Prostate gland (tissue), 2 donors: ENCODE measurements at regions not wholly inside any gene's neighbourhood (a gene's known extent, or its start where the extent isn't known, plus 50 kb on each side); places are given as distances from the start of the nearest gene placed in this dataset.

ENCODE experiments used
- CTCF ChIP-seq, 4 experiments: fragments of 200-600 bp in 2 of 4; fragments of 450-650 bp in 2 of 4; sonication (generic) in 2 of 4; IDR thresholded peaks; 1 replicate in 3 of 4; 2 replicates in 1 of 4; pipeline ENCODE4 v1.5.1; 2016 to 2019; ENCODE audit warnings: antibody characterized with exemption in 4 of 4, mild to moderate bottlenecking in 2 of 4, moderate library complexity in 2 of 4
- POLR2A ChIP-seq: fragments of 450-650 bp; IDR thresholded peaks from one replicate; pipeline ENCODE4 v1.6.1; 2016; ENCODE audit warnings: antibody characterized with exemption, mild to moderate bottlenecking
- POLR2AphosphoS5 ChIP-seq: sonication (generic); formaldehyde crosslinking; IDR thresholded peaks from one replicate; pipeline ENCODE4 v1.6.1; 2017; ENCODE audit warnings: antibody characterized with exemption

DNA sequence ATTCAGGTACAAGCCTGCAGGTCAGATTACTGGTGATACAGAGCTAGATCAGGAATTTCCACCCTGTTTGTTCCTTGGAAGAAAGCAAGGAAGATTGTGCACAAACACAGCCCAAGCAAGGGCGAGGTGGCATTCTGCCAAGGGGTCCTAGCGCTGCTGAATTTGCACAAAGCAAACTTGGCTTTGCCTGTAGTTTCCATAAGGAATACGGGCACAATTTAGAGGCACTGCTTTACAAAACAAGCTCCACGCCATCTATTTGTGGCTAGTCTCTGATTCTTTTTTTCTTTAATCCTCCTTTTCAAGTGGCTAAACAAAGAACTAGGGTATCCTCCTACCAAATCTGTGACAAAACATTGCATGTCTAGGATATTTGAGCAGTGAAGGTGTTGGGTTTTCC is 195.5 kb upstream of the ACVR2A start:
- TF ChIP-seq POLR2A: no peak
- no peak for TF ChIP-seq CTCF (IDR thresholded peaks at IDR 0.05)
- TF ChIP-seq POLR2AphosphoS5: no peak
